T-helper 9 cell (primary cell): ENCODE measurements at regions not wholly inside any gene's neighbourhood (a gene's known extent, or its start where the extent isn't known, plus 50 kb on each side); places are given as distances from the start of the nearest gene placed in this dataset.
"Not testable (repeated sequence)": the region's sequence is repeated elsewhere in the genome, so short reads cannot be mapped to it uniquely, and the experiment has no call there.

Experiments
- DNase-seq: peaks from one replicate; pipeline ENCODE4 v3.0.0-alpha.2; 2020

DNA sequence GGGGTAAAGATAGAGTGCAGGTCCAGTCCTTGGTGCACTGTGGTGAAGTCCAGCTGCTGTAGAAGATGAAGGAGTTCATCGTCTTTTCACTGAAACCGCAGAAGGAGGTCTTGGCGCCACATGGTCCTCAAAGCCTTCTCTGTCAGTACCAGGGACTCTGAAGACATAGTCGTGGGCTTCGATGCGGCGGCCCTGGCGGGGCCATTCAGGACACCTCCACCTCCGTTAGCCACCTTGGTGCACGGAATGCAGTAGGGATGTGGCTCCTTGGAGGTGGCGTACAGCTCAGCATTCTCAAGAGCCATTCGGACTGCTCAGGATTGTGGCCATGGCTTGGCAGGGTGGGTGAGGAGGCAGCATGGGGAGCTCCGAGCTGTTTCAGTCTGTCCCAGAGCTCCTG, 418.8 kb downstream of the SUCLG1 start:
- DNase-seq: no peak

DNA sequence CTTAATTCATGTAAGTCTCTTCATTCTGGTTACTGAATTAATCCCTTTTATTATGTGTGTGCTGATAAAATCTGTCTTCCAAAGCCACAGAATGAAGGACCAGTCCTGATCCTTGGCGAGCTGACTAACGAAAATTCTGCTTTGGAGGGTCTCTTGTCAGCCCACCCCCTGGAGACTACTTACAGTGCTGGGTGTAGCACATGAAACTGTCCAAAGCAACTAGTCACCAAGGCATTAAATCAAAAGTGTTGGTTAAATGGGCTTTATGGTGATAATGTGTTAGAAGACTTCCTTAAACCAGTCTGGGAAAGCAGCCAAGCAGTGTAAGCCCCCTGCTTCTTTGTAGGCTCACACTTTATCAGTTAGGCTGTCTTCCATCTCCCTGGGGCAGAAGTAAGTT, 420.2 kb downstream of the SUCLG1 start:
- DNase-seq: no peak

DNA sequence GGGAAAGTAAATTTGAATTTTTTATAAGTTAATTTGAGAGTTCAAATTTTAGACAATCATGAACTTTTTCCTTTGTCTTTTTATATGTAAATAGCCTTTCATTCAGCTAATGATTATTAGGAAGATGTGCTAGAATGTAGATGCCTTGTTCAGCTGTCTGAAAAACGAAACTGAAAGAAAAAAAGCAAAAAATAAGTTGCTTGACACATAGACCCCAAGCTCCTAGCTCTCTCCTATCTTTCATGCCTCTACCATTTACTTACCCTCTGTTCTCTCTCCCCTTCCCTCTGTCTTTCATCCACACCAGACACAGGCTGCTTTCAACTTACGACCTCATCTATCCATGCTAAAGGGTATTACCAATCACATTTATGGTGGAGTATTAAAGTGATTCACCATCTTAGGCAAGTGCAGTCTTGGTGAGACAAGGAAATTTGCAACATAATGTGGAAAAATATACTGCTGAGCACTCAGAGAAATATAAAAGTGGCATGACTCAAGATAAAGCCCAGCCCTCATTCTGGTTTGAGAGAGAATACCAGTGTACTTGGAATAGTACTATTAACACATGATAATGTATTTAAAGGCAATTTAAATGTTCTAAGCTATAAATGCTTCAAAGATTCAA, 425.6 kb downstream of the SUCLG1 start:
- no peak for DNase-seq

DNA sequence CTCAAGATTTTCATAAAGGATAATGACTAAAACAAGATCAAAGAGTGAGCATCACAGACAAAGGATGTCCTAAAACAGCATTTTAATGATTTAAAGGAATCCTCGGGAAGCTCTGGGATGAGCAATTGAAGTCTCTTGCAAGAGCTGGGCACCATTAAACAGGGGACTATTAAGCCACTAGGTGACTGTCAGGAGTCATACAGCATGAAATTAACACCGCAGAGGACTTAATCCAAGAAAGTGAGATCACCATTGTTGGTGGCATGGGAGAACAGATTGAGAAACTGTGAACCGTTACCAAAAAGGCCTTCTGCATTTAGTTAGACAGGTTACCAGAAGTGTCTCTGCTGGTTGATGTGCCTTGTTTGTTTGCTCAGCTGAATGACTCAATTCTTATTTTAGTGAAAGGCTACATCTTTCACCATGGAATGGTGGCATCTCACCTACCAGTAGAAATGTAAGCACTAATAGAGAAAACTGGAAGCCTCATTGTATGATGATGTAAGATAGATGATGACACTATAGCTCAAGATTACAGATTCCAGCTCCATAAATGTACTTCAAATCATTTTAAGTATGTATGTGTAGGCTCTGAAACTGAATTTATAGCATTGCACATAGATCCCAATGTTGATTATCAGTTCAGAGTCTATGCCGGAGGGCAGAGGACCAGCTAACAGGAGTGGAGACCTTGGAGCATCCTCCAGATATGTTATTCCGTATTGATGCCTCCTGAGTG, 427.6 kb downstream of the SUCLG1 start:
- DNase-seq: no peak

DNA sequence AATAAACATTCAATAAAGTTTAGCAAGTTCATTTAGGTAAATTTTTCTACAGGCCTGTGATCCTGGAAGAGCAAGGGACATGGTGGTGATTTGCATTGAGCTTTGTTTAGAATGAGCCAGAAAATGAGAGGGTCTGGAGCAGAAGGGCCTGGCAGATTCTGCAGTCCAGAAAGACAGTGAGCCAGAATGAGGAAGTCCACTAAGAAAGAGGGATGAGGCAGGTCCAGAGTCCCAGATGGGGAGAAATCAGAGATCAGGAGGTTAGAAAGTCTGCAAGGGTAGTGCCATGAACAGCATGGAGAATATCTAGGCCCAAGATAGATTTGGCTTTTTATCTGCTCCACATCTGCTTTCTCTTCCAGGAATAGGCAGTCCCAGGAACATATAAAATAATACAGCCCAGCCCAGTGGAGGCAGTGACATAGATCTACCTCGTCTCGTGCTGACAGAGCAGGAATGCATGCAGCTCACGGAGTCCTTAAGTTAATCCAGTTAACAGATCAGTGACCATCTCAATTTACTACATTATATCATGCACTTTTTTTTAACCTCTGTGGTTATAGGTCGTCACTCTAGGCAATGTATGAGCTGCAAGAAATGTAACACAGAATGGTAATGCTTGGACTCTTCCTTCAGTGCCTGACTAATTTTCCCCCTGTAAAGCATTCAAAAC, 429.0 kb downstream of the SUCLG1 start:
- DNase-seq: no peak

DNA sequence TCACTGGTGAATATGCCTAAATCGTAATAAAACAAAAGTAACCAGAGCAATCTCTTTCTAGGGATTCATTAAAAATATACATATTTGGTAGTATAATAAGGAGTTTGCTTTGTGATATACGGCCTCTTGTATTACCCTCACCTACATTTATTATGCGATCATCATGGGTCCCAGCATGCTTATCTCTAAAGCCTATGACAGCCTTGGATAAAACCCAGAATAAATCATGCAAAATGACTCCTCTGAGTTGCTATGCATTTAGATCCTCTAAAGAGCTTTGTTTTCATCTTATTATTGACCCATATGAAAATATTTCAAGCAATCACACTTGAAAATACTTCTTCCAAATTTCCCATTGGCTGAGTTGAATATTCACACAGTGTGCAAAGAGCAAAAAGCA, 432.3 kb downstream of the SUCLG1 start:
- no peak for DNase-seq

DNA sequence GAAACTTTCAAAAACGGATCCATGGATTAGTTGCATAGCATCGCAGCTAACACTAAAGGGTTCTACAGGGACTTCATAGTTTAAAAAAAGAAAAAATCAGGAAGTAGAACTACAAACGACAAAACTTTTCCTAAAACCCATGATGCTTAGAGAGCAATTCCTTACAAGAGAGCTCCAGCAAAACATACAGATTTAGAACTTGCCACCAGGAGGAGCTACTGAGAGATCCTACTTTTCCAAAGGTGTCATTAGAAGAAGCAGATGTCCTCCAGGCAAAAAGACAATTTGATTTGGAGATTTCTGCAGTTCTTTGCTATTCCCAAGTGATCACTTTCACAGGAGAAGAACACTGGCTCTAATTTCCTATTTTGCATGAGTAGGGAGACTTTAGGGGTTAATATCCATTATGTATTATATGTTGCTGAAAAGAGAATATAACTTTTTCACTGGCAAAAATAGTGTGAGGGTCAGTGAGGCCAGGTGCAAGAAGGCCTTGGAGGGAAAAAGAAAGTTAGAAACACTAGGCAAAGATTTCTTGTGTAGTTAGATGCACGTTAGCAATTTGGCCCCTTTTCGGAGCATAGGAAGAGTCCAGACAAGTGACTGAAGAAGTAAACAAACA, 436.2 kb downstream of the SUCLG1 start:
- DNase-seq: no peak

DNA sequence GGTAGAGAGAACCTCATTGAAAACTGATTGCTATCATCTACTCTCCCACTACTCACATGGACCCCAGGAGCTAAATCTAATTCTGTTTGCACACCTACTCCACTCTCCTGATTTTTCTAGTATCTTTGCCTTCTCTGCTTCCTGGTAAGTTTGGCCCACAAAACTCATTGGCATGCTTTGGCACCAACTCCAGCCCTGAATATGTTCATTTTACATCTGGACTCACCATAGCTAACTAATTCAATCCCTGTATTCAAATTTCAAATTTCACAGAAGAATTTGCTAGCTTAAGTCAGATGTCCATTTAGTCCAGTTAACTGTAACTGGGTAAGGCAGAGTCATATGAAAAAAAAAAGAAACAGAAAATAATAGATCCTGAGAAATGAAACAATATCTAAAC, 442.1 kb downstream of the SUCLG1 start:
- DNase-seq: no peak

DNA sequence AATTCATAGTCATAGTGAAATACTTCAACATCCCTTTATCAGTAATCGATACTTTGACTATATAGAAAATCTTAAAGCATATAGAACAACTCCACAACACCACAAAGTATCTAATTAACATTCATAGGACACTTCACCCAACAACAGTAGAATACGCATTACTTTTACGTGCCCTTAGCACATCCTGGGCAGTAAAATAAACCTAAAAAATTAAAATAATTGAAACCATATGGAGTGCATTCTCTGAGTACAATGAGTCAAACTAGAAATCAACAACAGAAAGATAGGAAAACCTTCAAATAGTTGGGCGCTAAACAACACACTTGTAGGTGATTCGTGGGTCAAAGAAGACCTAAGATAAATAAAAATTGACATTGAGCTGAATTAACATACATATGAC, 442.9 kb downstream of the SUCLG1 start:
- no peak for DNase-seq

DNA sequence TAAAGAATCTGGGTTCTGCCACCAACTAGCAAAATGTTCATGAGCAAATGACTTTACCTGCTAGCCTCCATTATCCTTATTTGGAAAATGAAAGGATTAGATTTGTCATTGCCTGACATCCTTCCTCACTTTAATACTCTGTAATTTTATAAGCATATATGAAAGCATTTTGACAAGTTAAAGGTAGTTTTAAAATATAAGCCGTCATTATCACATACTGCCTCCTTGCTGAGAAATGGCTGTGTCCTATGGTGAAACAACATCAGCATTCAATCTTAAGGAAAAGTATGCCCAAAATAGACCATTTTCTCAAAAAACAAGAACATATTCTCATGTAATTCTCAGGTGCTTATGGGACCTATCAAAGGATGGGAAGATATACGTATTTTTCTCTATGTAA, 461.2 kb downstream of the SUCLG1 start:
- no peak for DNase-seq

DNA sequence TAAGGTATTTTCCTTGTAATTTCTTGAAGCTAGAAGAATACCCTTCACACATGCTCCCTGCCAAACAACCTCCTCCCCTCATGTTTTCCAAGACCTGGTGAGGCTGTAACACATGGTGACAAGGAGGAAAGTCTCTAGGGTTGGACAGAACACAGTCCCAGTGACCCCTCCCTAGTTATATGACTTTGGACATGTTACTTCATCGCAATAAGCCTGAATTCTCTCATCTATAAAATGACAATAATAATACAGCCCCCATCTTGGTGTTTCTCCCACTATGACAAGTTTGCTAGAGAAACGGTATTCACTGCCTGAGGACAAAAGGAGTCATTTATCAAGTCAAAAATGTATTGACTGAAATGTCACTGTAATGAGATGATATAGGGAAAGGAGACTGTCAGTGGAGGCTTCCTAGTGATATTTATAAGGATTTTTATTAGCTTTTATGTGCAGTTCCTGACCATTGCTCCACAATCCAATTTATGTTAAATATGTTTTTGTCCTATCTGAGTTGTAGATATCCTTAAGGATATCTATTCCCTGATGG, 464.4 kb downstream of the SUCLG1 start:
- no peak for DNase-seq

DNA sequence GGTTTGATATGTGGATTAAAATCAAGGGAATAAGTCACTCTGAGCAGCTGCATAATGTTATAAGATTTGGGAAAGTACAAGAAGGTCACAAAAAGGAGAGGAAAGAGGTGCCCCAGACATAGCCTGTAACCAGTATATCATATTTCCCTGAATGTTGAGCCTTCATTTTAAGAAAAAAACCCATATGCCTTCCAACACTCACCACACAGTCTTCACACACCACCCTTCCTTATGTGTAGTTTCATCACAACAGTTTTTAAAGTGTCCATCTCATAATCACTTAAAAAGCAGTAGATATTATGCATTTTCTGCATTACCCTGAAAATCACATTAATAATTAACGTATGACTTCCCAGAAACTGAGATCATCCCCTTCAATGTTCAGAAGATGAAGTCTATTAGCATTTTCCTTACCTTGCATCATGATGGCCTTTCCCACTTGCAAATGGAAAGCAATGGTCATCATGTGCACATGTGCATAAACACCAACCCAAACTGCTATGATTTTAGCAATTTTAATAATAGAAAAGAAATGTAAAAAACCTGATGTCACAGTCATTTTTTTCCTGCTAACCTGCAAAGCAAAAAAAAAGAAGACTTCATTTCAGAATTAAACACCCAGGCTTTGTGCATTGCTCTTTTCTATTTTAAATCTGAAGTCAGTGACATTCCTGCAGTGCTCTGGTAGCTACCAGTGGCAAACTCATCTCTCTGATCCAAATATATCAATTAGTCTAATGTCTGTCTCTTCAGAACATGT, 465.0 kb downstream of the SUCLG1 start:
- no peak for DNase-seq

DNA sequence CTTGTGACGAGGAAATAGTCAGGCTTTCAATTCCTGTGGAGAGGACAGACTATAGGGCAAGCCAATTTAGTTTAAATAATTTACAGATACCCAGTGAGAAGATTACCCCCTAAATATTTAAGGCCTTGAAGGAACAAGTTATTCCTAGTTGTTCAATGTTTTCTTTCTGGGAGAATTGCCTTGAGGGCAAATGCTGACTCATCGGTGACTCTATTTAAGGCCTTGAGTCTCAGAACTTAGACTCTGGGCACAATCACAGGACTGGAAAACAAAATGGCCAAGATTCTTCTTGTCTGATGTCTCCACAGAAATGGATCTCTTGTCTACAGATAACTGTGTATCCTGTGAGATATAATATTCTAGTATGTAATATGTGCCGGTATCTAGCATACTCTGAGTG, 467.1 kb downstream of the SUCLG1 start:
- no peak for DNase-seq

DNA sequence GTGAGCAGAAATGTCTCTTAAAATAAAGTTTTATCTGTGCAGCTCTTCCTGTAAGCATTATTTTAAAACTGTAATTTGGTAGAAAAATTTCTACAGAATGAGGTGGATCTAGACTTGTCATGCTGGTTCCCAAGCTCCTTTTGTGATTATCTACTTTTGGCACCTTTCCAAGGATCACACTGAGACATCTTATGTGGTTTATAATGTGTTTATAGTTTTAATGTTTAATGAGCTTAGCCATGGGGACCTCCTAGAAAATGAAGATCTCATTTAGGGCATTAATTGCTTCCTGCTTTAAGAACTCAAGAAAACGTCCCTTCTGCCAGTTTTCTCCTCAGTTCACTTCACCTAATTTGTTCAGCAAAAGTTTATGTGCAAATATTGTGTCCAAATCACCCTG, 468.4 kb downstream of the SUCLG1 start:
- no peak for DNase-seq

DNA sequence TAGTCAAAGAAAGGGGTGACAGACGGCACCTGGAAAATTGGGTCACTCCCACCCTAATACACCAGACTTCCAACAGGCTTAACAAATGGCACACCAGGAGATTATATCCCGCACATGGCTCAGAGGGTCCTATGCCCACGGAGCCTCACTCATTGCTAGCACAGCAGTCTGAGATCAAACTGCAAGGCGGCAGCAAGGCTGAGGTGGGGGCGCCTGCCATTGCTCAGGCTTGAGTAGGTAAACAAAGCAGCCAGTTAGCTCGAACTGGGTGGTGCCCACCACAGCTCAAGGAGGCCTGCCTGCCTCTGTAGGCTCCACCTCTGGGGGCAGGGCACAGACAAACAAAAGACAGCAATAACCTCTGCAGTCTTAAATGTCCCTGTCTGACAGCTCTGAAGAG, 482.5 kb downstream of the SUCLG1 start:
- not testable (repeated sequence) for DNase-seq

DNA sequence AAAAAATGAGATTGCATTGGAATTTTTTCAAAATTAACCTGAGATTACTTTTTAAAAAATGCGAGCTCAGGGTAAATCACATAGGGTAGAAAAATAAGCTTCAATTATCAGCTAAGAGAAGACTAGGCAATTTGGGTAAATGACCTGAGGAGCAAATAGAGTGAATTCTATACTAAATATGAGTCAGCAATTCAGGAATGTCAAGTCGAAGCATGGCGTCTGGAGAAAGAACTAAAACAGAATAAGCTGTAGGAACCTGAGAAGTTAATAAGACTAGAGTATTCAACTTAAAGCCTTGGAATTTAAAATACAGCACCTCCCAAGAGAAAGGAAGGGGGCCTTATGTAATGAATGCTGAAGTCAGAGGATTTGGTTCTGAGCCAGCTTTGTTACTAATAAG, 487.0 kb downstream of the SUCLG1 start:
- DNase-seq: no peak

DNA sequence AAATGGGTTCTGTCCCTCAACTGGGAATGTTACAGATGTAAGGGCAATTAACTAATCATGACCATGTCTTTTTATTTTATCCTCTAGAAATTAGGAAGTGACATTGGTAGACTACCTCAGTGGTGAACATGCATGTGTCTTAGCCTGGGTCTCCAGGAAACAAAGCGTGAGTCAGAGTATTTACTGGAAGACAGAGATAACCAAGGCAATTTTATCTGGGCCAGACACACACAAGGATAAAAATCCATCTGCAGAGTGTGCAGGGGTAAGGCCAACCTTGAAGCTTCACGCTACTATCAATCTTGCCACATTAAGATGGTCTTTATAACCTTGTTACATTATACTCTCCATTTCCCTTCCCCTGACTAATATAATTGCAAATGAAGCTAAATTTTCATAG, 487.5 kb downstream of the SUCLG1 start:
- no peak for DNase-seq

DNA sequence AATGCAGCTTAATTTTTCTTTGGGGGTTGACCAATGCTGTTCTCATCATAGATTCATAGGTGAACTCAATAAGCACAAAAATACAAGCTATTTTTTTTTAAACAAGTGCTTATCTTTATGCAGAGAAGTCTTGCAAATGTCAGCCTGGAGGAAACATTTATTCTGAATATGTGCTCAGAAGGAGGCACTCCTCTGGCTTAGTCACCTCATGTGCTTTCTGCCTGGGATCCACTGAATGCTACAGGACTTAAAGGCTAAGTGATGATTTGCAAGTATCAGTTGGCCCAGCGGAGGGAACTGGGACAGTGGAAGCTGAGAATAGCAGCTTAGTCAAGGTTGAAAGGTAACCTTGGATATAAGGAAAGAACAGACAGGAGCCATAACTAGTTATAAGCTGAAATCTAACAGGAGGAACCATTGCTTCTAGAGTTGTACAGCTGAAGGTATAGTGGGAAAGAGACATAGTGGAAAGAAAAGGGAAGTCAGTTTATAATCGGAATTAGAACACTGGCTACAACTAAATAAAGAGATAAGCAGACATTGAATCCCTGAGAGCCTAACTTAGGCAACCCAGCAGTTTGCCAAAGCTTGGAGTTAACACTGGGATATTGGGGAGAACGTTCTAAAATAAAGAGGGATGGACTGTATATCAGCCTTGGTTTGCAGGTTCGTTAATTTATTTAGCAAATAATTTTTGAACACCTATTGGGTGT, 488.7 kb downstream of the SUCLG1 start:
- no peak for DNase-seq

DNA sequence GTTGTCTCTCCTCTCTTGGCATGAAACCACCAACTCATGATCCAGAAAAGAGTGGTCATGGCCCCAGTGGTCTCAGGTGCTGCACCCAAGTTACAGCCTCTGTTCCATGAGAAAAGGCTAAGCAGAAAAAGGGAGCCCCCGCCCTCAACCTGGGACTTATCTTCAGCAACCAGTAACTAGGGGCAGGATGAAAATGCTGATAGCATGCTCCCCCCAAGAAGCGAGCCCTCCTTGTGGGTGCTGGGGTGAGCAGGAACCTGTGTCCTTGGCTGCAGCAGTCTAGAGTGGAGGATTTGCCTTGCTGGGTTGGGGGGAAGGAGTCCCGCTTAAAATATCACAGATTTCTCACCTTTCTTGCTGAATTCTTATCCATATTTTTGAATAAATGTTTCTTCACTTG, 490.0 kb downstream of the SUCLG1 start:
- DNase-seq: no peak

DNA sequence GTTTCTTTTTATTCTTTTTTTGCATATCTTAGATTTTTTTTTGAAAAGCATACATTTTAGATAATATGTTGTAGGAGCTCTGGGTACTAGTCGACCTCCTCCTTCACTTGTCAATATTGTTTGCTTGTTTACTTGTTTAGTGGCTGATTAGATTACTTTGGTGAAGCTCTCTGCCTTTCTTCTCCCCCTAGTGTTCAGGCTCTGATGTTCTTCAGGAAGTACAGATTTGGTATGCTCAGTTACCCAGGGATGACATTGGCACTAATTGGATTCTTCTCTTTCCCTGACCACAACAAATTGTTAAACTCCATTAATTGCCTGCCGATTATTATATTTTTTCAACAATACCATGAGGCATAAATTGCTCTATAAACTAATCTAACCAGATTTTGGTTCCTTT, 491.2 kb downstream of the SUCLG1 start:
- no peak for DNase-seq

DNA sequence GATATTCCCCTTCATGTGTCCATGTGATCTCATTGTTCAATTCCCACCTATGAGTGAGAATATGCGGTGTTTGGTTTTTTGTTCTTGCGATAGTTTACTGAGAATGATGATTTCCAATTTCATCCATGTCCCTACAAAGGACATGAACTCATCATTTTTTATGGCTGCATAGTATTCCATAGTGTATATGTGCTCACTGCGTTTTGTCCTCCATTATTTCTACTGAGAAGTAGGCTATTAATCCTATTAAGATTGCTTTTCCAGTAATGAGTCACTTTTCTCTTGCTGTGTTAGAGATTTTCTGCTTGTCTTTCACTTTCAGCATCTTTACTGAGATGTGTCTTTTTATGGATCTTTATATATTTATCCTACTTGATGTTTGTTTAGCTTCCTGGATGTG, 492.1 kb downstream of the SUCLG1 start:
- not testable (repeated sequence) for DNase-seq

DNA sequence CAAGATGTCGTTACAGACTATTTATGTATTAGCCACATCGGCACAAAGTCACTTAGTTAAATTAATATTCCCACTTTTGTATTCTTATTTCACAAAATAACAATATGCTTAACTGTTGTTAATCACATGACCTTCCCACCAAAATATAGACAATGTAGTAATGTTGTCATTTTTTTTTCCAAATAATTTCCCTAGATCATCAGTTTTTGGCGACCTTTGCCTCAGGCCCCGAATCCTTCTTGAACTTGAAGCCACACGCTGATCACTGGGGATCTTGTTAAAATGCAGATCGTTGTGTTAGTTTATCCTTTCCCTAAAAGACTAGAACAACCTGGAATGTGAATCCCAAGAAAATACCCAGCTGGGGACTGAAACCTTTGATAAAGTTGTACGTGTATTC, 497.6 kb downstream of the SUCLG1 start:
- no peak for DNase-seq
